HG02885 (cell line): ENCODE measurements at regions not wholly inside any gene's neighbourhood (a gene's known extent, or its start where the extent isn't known, plus 50 kb on each side); places are given as distances from the start of the nearest gene placed in this dataset.

Source experiments
- ATAC-seq: cut with Tn5 transposase; IDR thresholded peaks from one replicate; pipeline ENCODE4 v1.9.1; 2021; ENCODE audit warnings: mild to moderate bottlenecking; ENCODE audit not compliant: unreplicated experiment, poor library complexity

DNA sequence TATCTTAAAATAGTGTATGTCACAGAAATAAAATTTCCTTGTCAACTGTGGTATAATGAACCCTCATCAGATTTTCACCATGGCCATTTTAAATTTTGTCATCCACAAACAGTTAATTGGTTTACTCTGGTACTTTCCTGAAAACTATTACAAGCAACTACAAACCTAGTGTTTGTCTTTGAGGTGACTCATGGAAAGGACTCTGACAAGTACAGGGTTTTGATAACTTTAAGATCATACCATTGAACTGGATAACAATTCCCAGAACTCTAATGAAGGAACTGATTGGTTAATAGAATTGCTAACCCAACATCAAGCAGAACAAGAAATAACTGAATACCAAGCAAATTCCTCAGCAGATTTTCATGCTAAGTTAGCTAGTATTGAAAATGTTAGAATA, 237.7 kb upstream of the IPO5 start:
- no peak for ATAC-seq

DNA sequence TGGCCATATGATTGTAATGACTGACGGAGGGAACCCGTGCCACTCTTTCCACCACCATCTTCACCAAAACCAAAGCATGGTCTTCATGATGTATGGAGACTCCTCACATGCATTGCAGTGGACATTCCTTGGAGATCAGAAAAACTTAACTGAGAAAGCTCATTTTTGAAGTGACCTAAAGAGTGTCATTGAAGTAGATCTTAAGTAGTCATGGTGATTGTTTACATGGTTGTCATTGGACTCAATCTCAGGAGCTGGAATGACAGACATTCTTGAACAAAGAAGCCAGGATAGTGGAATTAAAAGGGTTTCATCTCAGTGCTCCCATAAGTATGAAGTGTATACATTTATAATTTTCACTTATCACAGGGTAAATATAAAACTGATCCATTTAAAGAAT, 236.7 kb upstream of the IPO5 start:
- ATAC-seq = no peak

GRCh38 chr13:97719736-97720135, 233.7 kb upstream of the IPO5 start:
- no peak for ATAC-seq

- no peak for ATAC-seq
Measured at GRCh38 chr13:97720896-97721295, 232.6 kb upstream of the IPO5 start.

DNA sequence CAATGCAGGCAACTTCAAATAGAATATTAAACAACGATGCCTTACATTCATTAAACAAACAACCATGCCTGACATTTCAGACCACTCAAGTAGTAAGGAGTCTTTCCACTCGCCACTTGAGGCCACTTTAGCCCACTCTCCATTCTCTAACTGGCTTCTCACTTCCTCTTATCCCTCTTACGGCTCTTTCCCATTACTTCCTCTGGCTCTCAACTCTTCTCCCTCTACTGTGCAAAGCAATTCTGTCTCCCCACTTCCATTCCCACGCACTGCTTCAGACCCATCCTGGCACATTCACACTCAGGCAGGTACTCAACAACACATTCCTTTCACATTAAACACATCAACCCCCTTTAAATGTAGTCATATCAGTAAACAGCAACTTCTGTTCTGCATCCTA, 229.8 kb upstream of the IPO5 start:
- ATAC-seq = no peak

DNA sequence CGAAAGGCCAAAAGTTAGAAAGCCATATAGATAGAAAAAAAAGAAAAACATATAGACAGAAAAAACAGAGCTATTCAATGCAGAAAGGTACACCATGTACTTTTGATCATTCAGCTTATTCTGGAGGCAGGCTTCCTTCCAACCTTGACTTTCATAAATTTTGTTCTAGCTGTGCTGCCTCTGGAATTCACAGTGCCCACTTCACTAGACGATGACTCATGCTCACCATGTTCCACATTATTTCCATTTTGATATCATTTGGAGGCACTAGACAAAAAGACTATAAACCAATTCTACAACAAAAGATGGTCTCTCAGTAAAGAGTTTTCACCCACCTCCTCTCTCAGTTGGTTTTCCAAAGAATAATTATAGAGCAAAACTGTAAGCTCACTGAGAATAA, 229.0 kb upstream of the IPO5 start:
- no peak for ATAC-seq

DNA sequence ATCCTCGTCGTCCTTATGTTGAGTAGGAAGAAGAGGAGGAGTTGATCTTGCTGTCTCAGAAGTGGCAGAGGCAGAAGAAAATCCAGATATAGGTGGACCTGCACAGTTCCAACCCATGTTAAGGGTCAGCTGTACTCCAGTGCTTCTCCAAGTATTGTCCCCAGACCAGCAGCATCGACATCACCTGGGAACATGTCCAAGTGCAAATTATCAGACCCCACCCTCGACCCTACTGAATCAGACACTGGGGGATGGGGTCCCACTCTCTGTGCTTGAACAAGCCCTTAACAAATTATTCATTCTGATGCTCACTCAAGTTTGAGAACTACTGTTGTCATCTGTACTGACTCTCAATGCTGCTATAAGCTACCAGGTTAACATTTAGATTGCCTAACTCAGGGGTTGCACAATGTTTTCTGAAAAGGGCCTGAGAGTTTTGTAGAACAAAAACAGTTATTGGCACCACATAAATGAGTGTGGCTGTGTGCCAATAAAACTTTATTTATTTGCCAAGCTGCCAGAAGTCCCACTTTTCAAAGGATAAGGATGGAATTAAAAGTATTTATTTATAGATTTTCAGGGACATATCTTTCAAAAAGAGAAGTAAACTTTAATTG, 226.7 kb upstream of the IPO5 start:
- ATAC-seq = no peak

DNA sequence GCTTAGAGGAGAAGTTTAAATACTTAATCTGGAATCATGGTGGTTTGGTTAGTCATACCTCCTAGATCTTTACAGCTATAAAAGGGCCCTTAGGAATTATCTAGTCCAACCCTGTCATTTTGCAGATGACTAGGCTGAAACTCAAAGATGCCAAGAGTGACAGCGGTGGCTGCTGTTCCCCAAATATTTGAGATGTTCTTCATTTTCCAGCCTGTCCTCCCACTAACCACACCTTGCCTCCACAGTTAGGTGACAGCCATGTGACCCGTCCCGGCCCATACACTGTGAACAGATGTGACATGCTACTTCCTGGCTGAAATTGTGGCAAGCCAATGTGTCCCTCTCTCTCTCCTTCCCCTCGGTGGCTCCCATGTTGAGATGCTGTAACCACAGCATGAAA, 225.5 kb upstream of the IPO5 start:
- ATAC-seq = no peak

- ATAC-seq = no peak
Measured at GRCh38 chr13:97736436-97736835, 217.0 kb upstream of the IPO5 start.

DNA sequence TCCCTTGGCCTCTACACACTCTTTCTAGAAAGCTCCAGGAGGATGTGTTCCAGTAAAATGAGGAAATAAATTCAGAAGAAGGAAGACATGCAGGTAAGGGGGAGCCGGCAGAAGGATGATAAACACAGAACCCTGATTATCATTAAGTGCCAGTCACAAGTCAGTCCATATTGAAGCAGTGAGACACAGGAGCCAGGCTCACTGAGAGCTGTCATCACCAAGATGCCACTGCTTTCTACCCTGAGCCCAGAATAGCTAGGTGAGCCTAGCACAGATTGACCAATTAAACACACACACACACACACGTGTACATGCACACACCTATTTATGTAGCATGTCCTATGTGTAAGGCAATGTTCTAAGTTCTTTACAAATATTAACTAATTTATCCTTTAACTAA, 211.4 kb upstream of the IPO5 start:
- ATAC-seq = no peak

DNA sequence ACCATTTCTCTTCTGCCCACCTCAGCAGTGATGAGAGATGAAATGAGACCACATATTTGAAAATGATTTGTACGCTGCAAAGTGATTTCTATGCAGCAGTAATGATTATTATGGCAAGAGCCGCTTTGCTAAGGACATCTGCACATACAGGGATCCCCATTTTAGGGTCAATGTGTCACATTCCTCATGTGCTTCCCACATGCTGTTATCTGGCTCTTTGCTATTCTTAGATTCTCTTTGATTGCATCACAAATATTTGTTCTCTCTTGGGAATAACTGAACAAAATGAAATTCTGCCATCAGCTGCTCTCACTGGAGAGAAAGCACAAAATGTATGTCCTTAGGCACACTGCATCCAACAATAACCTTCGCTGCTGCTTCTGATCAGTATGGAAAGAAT, 209.5 kb upstream of the IPO5 start:
- ATAC-seq = no peak

- ATAC-seq = no peak
Measured at GRCh38 chr13:97746649-97747048, 206.8 kb upstream of the IPO5 start.

GRCh38 chr13:97749174-97749573, 204.3 kb upstream of the IPO5 start:
- ATAC-seq = no peak

DNA sequence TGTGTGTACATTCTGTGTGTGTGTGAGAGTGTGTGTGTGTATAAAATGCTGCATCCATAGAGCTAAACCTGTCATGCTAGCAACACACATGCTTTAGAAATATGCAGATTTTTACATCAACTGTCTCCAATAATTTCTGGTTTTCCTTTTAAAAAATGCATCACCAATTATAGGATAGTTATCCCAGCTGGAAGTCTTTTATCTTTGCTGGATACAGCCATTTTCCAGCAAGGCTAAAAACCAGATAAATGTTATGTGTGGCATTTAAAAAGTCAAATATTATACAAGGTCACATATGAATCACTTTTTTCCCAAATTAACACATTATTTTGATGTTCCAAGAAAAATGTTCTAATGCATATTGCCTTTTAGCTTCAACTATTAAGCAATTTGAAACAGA, 202.0 kb upstream of the IPO5 start:
- ATAC-seq = no peak

GRCh38 chr13:97752961-97753668, 200.4 kb upstream of the IPO5 start:
- ATAC-seq = no peak

DNA sequence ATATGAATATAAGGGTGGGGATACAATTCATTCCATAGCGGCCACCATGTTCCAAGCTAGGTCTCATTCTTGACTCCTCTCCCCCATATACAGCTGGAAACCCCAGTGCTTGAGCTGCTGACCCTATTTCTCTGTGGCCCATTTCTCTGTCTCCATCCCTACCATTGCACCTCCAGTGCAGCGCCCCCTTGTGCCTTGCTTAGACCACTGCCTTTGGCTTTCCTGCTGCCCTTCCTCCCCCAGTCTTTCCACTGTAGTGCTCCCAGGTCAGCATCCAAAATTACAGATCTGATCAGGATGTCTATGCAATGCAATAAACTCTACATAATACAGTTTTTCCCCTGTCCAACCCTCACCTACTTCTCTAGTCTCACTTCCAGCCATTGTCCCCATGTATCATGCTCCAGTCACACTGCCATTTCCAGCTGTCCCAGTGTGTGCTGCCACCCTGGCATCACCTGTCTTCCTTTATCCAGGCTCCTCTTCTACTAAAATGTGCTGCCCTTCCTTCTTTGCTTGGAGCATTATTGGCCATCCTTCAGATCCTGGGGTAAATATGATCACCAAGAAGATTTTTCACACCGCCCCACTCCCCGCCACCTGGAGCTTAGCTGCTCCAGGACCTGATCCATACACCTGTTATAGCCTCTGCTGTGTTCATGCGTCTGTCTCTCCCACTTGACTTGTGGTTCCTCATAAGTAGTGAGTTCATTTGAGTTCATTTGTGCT, 199.4 kb upstream of the IPO5 start:
- ATAC-seq = no peak

DNA sequence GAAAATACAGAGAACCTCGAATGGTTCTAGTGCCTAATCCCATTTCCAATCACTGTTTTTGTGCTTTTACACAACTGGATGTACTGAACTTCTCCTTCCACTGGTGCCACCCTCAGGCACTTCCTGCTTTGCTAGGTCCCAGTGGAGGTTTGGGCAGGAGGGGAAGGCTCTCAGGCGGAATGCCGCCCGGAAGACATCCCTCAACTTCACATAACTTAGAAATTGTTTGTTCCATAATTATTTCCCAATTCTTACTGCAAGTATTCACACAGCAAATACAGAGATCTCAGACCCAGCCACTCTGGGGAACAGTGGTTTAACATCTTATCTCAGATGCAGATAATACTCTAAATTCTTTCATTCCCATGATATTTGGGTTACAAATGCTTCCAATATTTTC, 195.7 kb upstream of the IPO5 start:
- ATAC-seq = no peak

DNA sequence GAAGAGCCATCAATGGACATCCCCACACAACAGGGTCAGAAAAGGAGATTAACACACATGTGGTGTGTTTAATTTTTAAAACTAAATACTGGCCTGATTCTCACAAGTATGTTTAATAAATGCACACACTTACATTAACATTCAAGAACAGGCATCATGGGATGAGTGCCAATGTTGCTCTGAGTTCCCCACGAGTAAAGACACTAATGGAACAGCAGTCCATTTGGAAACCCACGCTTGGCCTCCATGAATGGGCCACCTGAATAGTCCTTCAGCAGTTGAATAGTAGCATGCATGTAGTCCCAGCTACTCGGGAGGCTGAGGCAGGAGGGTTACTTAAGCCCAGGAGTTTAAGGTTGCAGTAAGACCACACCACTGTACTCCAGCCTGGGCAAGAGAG, 195.2 kb upstream of the IPO5 start:
- no peak for ATAC-seq

DNA sequence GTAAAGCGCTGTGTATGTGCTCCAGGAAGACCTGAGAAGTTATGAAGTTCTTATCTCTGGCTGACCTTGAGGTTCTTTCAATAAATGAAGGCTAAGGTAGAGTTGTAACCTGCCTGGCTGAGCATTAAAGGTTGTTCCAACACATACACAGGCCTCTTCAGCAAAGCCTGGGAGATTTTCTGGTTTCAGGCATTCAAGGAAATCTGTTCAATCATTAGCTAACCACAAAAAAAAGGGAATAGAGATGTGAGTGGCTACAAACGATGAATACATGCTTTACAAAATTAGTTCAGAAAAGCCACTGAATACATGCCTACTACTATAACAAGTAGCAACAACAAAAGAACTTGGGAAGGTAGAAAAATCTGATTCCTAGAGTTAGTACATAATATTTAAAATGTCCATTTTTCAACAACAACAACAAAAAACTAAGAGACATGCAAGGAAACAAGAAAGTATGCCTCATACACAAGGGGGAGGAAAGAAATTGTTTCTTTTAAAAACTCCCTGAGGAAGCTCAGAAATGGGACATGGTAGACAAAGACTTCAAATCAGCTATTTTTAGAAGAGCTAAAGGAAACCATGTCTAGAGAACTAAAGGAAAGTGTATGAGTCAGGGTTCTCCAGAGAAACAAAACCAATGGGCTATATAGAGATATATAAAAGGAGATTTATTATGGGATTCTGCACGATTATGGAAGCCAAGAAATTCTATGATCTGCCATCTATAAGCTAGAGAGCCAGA, 191.5 kb upstream of the IPO5 start:
- no peak for ATAC-seq

DNA sequence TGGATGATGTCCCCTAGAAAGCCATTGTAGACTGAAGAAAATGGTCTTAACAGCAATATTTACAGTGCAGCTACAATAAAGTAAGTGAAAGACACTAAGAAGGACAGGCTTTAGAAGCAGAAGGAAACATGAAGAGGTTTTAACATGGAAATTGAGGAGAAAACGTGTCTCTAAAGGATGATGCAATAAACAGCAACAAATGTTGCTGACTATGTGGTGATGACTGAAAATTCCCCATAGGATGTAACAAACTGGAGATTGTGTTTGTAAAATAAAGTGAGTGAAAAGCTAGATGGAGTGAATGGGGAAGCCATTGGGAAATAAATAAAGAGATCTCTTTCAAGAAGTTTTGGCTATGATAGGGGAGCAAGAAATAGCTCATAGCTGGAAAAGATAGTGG, 186.7 kb upstream of the IPO5 start:
- no peak for ATAC-seq

GRCh38 chr13:97768134-97768533, 185.3 kb upstream of the IPO5 start:
- ATAC-seq = no peak
